ENCODE measurements at regions not wholly inside any gene's neighbourhood (a gene's known extent, or its start where the extent isn't known, plus 50 kb on each side); places are given as distances from the start of the nearest gene placed in this dataset.

- TF ChIP-seq CTCF (IDR thresholded peaks at IDR 0.05) (no peak), POLR2A (IDR thresholded peaks at IDR 0.05) (no peak)
These were observed 355.8 kb upstream of the BOD1L1 start for GRCh38 chr4:13983189-13983790.

Measured in adrenal gland (tissue), 5 donors.